H1 (cell line): ENCODE measurements at regions not wholly inside any gene's neighbourhood (a gene's known extent, or its start where the extent isn't known, plus 50 kb on each side); places are given as distances from the start of the nearest gene placed in this dataset.

Experiments used
- CBX5 ChIP-seq: fragments of 300-800, 300-1000 bp; sonication (generic); IDR thresholded peaks from 2 replicates; pipeline ENCODE4 v1.7.1; 2016; ENCODE audit warnings: antibody characterized with exemption, low read length, low read depth
- CREB1 ChIP-seq: IDR thresholded peaks from 2 replicates; pipeline ENCODE4 v1.6.1; 2012; ENCODE audit warnings: inconsistent platforms
- EGR1 ChIP-seq: IDR thresholded peaks from 2 replicates; pipeline ENCODE4 v1.6.1; 2011; ENCODE audit warnings: low read depth, low read length, borderline replicate concordance
- GABPA ChIP-seq: IDR thresholded peaks from 2 replicates; pipeline ENCODE4 v1.6.1; 2011; ENCODE audit warnings: mild to moderate bottlenecking, low read length, moderate library complexity, borderline replicate concordance; ENCODE audit not compliant: insufficient read depth
- KDM1A ChIP-seq: fragments of 200-600, 300-600 bp; sonication (generic); IDR thresholded peaks from 2 replicates; pipeline ENCODE4 v1.7.1; 2016; ENCODE audit warnings: mild to moderate bottlenecking, low read length, borderline replicate concordance
- KDM4A ChIP-seq: IDR thresholded peaks from one replicate; pipeline ENCODE4 v1.7.1; 2012; ENCODE audit warnings: low read depth, mild to moderate bottlenecking, moderate library complexity, low read length, inconsistent platforms; ENCODE audit not compliant: severe bottlenecking
- MAFK ChIP-seq: IDR thresholded peaks from 2 replicates; pipeline ENCODE4 v1.6.1; 2012; ENCODE audit warnings: low read depth, mild to moderate bottlenecking, improper control_type of control experiment, low read length
- NRF1 ChIP-seq: IDR thresholded peaks from 2 replicates; pipeline ENCODE4 v1.6.1; 2011; ENCODE audit warnings: mild to moderate bottlenecking, low read depth, low read length, improper control_type of control experiment
- POLR2AphosphoS5 ChIP-seq: IDR thresholded peaks from 2 replicates; pipeline ENCODE4 v1.6.1; 2011; ENCODE audit warnings: low read depth, low read length
- SP2 ChIP-seq: IDR thresholded peaks from 2 replicates; pipeline ENCODE4 v1.6.1; 2012; ENCODE audit warnings: mild to moderate bottlenecking, low read length, inconsistent platforms
- TCF12 ChIP-seq: IDR thresholded peaks from 2 replicates; pipeline ENCODE4 v1.6.1; 2011; ENCODE audit warnings: low read depth, mild to moderate bottlenecking, low read length
- TF ChIP-seq, protein P1 (sequence below): fragments of 300-600 bp; sonication (generic); IDR thresholded peaks from 2 replicates; pipeline ENCODE4 v1.7.1; 2012; ENCODE audit warnings: low read length, moderate library complexity, mild to moderate bottlenecking, inconsistent platforms; ENCODE audit not compliant: insufficient replicate concordance
- TF ChIP-seq, protein P2 (sequence below): IDR thresholded peaks from 2 replicates; pipeline ENCODE4 v1.6.1; 2011; ENCODE audit warnings: low read depth, mild to moderate bottlenecking, low read length; ENCODE audit not compliant: insufficient read depth

GRCh38 chr7:9013940-9014339 is 580.5 kb downstream of the NXPH1 start (continued):
- TF ChIP-seq, protein P1, sequence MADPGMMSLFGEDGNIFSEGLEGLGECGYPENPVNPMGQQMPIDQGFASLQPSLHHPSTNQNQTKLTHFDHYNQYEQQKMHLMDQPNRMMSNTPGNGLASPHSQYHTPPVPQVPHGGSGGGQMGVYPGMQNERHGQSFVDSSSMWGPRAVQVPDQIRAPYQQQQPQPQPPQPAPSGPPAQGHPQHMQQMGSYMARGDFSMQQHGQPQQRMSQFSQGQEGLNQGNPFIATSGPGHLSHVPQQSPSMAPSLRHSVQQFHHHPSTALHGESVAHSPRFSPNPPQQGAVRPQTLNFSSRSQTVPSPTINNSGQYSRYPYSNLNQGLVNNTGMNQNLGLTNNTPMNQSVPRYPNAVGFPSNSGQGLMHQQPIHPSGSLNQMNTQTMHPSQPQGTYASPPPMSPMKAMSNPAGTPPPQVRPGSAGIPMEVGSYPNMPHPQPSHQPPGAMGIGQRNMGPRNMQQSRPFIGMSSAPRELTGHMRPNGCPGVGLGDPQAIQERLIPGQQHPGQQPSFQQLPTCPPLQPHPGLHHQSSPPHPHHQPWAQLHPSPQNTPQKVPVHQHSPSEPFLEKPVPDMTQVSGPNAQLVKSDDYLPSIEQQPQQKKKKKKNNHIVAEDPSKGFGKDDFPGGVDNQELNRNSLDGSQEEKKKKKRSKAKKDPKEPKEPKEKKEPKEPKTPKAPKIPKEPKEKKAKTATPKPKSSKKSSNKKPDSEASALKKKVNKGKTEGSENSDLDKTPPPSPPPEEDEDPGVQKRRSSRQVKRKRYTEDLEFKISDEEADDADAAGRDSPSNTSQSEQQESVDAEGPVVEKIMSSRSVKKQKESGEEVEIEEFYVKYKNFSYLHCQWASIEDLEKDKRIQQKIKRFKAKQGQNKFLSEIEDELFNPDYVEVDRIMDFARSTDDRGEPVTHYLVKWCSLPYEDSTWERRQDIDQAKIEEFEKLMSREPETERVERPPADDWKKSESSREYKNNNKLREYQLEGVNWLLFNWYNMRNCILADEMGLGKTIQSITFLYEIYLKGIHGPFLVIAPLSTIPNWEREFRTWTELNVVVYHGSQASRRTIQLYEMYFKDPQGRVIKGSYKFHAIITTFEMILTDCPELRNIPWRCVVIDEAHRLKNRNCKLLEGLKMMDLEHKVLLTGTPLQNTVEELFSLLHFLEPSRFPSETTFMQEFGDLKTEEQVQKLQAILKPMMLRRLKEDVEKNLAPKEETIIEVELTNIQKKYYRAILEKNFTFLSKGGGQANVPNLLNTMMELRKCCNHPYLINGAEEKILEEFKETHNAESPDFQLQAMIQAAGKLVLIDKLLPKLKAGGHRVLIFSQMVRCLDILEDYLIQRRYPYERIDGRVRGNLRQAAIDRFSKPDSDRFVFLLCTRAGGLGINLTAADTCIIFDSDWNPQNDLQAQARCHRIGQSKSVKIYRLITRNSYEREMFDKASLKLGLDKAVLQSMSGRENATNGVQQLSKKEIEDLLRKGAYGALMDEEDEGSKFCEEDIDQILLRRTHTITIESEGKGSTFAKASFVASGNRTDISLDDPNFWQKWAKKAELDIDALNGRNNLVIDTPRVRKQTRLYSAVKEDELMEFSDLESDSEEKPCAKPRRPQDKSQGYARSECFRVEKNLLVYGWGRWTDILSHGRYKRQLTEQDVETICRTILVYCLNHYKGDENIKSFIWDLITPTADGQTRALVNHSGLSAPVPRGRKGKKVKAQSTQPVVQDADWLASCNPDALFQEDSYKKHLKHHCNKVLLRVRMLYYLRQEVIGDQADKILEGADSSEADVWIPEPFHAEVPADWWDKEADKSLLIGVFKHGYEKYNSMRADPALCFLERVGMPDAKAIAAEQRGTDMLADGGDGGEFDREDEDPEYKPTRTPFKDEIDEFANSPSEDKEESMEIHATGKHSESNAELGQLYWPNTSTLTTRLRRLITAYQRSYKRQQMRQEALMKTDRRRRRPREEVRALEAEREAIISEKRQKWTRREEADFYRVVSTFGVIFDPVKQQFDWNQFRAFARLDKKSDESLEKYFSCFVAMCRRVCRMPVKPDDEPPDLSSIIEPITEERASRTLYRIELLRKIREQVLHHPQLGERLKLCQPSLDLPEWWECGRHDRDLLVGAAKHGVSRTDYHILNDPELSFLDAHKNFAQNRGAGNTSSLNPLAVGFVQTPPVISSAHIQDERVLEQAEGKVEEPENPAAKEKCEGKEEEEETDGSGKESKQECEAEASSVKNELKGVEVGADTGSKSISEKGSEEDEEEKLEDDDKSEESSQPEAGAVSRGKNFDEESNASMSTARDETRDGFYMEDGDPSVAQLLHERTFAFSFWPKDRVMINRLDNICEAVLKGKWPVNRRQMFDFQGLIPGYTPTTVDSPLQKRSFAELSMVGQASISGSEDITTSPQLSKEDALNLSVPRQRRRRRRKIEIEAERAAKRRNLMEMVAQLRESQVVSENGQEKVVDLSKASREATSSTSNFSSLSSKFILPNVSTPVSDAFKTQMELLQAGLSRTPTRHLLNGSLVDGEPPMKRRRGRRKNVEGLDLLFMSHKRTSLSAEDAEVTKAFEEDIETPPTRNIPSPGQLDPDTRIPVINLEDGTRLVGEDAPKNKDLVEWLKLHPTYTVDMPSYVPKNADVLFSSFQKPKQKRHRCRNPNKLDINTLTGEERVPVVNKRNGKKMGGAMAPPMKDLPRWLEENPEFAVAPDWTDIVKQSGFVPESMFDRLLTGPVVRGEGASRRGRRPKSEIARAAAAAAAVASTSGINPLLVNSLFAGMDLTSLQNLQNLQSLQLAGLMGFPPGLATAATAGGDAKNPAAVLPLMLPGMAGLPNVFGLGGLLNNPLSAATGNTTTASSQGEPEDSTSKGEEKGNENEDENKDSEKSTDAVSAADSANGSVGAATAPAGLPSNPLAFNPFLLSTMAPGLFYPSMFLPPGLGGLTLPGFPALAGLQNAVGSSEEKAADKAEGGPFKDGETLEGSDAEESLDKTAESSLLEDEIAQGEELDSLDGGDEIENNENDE, result peak; percentile 72
- no peak for TF ChIP-seq NRF1
- TF ChIP-seq KDM4A, result no peak
- TF ChIP-seq TCF12, result no peak
- TF ChIP-seq SP2, result no peak
- TF ChIP-seq GABPA, result no peak
- TF ChIP-seq POLR2AphosphoS5, result no peak
- TF ChIP-seq, protein P2, sequence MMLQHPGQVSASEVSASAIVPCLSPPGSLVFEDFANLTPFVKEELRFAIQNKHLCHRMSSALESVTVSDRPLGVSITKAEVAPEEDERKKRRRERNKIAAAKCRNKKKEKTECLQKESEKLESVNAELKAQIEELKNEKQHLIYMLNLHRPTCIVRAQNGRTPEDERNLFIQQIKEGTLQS, result no peak
- no peak for TF ChIP-seq MAFK
- no peak for TF ChIP-seq CBX5
- TF ChIP-seq CREB1, result no peak
- TF ChIP-seq KDM1A, result no peak
- TF ChIP-seq EGR1, result no peak
